CD8-positive, alpha-beta memory T cell (primary cell): ENCODE measurements at regions not wholly inside any gene's neighbourhood (a gene's known extent, or its start where the extent isn't known, plus 50 kb on each side); places are given as distances from the start of the nearest gene placed in this dataset.
A peak's percentile ranks its signal among the peaks of the same experiment; 100 is the strongest.

Experiments used
- CTCF ChIA-PET: fragments of 350-600 bp; sonication (Branson Sonifier 250); formaldehyde crosslinking; loops from one replicate; lab custom pipeline; 2021; ENCODE audit warnings: antibody characterized with exemption; lab: Charles Lee
- POLR2A ChIA-PET: fragments of 350-600 bp; sonication (Branson Sonifier 250); formaldehyde crosslinking; loops from one replicate; lab custom pipeline; 2021; ENCODE audit warnings: antibody characterized with exemption; lab: Charles Lee
- DNase-seq, 5 donors: peaks; one replicate each; pipeline versions ENCODE4 v3.0.0 to v3.0.0-alpha.2; 2020 to 2022; ENCODE audit warnings: mixed read lengths in 1 of 5
- H3K27ac ChIP-seq: one replicate; pipeline ENCODE4 v1.7.0; 2013; ENCODE audit warnings: low read depth, mild to moderate bottlenecking, low read length, moderate library complexity
- H3K27me3 ChIP-seq: 2 replicates; pipeline ENCODE4 v1.7.0; 2013; ENCODE audit warnings: low read length, mild to moderate bottlenecking; ENCODE audit not compliant: insufficient read depth, poor library complexity, severe bottlenecking
- H3K36me3 ChIP-seq: 2 replicates; pipeline ENCODE4 v1.7.0; 2013; ENCODE audit warnings: mild to moderate bottlenecking, low read length, moderate library complexity; ENCODE audit not compliant: insufficient read depth
- H3K4me1 ChIP-seq: 2 replicates; pipeline ENCODE4 v1.7.0; 2013; ENCODE audit warnings: mild to moderate bottlenecking, low read length, moderate library complexity; ENCODE audit not compliant: insufficient read depth
- H3K4me3 ChIP-seq: 2 replicates; pipeline ENCODE4 v1.7.0; 2013; ENCODE audit warnings: mild to moderate bottlenecking, low read length
- H3K9me3 ChIP-seq: 2 replicates; pipeline ENCODE4 v1.7.0; 2013; ENCODE audit warnings: mild to moderate bottlenecking, low read length
- H3K27ac Mint-ChIP-seq, 8 donors: one replicate each; pipeline ENCODE4 v1.8.0; 2020 to 2021; ENCODE audit warnings: mixed read lengths in 8 of 8, mild to moderate bottlenecking in 6 of 8, inconsistent platforms in 3 of 8, moderate library complexity in 3 of 8
- H3K27me3 Mint-ChIP-seq, 2 donors: one replicate each; pipeline ENCODE4 v1.8.0; 2020 to 2021; ENCODE audit warnings: mixed read lengths in 2 of 2, mild to moderate bottlenecking in 1 of 2, moderate library complexity in 1 of 2
- H3K36me3 Mint-ChIP-seq, 3 donors: one replicate each; pipeline ENCODE4 v1.8.0; 2020 to 2021; ENCODE audit warnings: mixed read lengths in 3 of 3, inconsistent platforms in 1 of 3, mild to moderate bottlenecking in 1 of 3
- H3K4me1 Mint-ChIP-seq, 3 donors: one replicate each; pipeline ENCODE4 v1.8.0; 2020 to 2021; ENCODE audit warnings: mixed read lengths in 3 of 3, inconsistent platforms in 1 of 3, mild to moderate bottlenecking in 1 of 3
- H3K4me3 Mint-ChIP-seq, 7 donors: one replicate each; pipeline ENCODE4 v1.8.0; 2020 to 2021; ENCODE audit warnings: mixed read lengths in 7 of 7, mild to moderate bottlenecking in 6 of 7, moderate library complexity in 4 of 7, inconsistent platforms in 2 of 7
- H3K9me3 Mint-ChIP-seq, 5 donors: one replicate each; pipeline ENCODE4 v1.8.0; 2020 to 2022; ENCODE audit warnings: mixed read lengths in 5 of 5, mild to moderate bottlenecking in 3 of 5, moderate library complexity in 2 of 5, inconsistent platforms in 1 of 5

DNA sequence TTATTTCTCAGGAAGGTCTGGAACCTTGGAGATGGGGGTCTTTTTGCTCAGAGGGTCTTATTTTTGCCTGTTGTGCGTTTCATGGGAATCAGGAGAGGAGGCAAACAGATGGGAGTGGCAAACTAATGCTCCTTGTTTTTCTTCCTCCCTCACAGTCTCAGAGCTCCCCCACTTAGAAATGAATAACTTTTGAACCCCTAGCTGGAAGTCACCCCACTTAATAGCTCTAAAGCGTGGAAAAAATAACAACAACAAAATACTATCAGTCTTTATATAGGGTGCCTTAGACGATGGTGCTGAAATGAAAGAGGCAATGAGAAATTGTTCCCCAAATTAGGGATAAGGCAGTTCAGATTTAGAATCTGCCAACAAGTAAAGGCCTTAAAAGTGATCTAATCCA lies 76.8 kb upstream of the BDNF start:
- H3K4me3 Mint-ChIP-seq = no peak overlapping the region
- no peak for DNase-seq
- no peak overlapping the region for H3K4me3 ChIP-seq

DNA sequence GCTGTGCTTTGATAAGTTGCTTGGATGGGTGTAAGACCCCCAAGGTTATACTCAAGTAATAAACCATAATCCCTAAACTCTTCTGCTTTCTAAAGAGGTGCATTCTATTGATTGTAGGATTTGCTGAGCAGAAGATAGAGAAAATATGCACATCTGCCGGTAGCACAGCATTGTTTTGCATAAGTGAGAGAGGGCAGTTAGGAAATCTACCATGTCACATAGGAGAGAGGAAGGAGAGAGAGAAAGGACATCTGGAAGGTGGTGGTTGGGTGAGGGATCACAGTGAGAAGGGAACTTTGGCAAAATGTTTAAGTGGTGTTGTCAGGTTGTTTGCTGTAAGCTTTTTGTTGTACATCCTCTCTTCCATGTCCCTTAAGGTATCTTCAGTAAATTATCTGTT lies 73.6 kb upstream of the BDNF start:
- Mint-ChIP-seq H3K9me3 (peaks cover 0 to 4% (median 0%) of the 10 kb centered on the region in 5 donors), H3K27ac (no peak overlapping the region)

More for the DNA sequence above, 76.8 kb upstream of the BDNF start:
- Histone ChIP-seq H3K27ac (no peak overlapping the region), H3K4me1 (no peaks in the 10 kb centered on the region), H3K36me3 (no peaks in the 10 kb centered on the region), H3K9me3 (no peaks in the 10 kb centered on the region), H3K27me3 (no peaks in the 10 kb centered on the region)
- no peaks in the 10 kb centered on the region for H3K27me3 Mint-ChIP-seq
- H3K36me3 Mint-ChIP-seq = no peaks in the 10 kb centered on the region
- ChIA-PET CTCF (no interaction called here), POLR2A (no interaction called here)
- H3K9me3 Mint-ChIP-seq = peaks cover 0 to 8% (median 3%) of the 10 kb centered on the region in 5 donors
- no peaks in the 10 kb centered on the region for H3K4me1 Mint-ChIP-seq
- H3K27ac Mint-ChIP-seq = no peak overlapping the region

DNA sequence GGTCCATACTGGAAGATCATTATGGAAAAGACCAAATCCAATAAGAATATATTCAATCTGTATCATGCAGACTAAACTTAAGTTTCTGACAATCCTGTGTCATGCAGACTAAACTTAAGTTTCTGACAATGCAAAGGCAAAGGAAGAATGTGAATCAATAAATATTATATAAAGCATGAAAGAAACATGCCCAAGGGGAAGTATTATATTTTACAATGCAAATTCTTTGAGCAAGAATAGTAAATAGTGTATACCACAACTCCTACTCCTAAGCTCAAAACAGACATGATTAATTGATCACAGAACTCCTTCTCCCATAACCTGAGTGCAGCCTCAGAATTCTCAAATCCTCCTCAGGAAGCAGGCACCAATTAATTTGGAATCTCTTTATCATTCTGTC lies 71.3 kb upstream of the BDNF start:
- no peak for DNase-seq
- CTCF ChIA-PET = no interaction called here
- H3K27ac ChIP-seq = no peak overlapping the region
- POLR2A ChIA-PET = no interaction called here
- H3K4me1 ChIP-seq = no peaks in the 10 kb centered on the region
- H3K9me3 Mint-ChIP-seq = peaks cover 0 to 5% (median 1%) of the 10 kb centered on the region in 5 donors
- H3K27ac Mint-ChIP-seq = no peak overlapping the region
- no peaks in the 10 kb centered on the region for H3K36me3 Mint-ChIP-seq
- H3K4me3 Mint-ChIP-seq = no peak overlapping the region
- no peaks in the 10 kb centered on the region for H3K27me3 ChIP-seq
- H3K27me3 Mint-ChIP-seq = peaks cover 0 to 1% of the 10 kb centered on the region in 2 donors
- H3K9me3 ChIP-seq = no peaks in the 10 kb centered on the region
- H3K4me1 Mint-ChIP-seq = no peaks in the 10 kb centered on the region
- no peaks in the 10 kb centered on the region for H3K36me3 ChIP-seq
- H3K4me3 ChIP-seq = no peak overlapping the region

More for the DNA sequence above, 73.6 kb upstream of the BDNF start:
- Histone ChIP-seq H3K9me3 (no peaks in the 10 kb centered on the region), H3K4me1 (no peaks in the 10 kb centered on the region), H3K36me3 (no peaks in the 10 kb centered on the region), H3K4me3 (no peak overlapping the region), H3K27ac (no peak overlapping the region), H3K27me3 (no peaks in the 10 kb centered on the region)
- Mint-ChIP-seq H3K36me3 (no peaks in the 10 kb centered on the region), H3K4me3 (no peak overlapping the region), H3K27me3 (peaks cover 0 to 1% of the 10 kb centered on the region in 2 donors), H3K4me1 (no peaks in the 10 kb centered on the region)
- no peak for DNase-seq
- POLR2A ChIA-PET = no interaction called here
- CTCF ChIA-PET = no interaction called here

DNA sequence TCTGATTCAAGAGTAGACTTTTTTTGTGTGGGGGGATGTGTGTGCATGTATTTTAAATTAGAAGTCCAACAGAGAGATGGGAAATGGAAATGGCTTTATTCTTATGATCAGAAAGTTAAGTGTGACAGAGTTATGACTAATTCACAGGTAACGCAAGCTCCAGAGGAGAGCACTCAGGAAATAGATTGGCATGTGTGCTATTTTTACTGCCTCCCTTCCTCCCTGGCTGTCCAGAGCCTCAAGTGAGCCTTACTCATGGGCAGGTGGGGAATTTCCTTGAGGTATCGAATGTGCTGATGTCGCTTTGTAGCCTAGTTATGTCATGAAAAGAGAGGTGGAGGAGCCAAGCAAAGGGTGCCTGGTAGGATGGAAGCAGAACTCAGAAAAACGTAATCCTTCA lies 70.3 kb upstream of the BDNF start:
- no peaks in the 10 kb centered on the region for H3K4me1 Mint-ChIP-seq
- H3K4me1 ChIP-seq = no peaks in the 10 kb centered on the region
- H3K4me3 ChIP-seq = no peak overlapping the region
- no peaks in the 10 kb centered on the region for H3K27me3 ChIP-seq
- ChIA-PET CTCF (no interaction called here), POLR2A (no interaction called here)
- H3K36me3 ChIP-seq = no peaks in the 10 kb centered on the region
- no peaks in the 10 kb centered on the region for H3K9me3 ChIP-seq
- peaks cover 0 to 5% (median 1%) of the 10 kb centered on the region in 5 donors for H3K9me3 Mint-ChIP-seq
- H3K4me3 Mint-ChIP-seq = no peak overlapping the region
- no peak overlapping the region for H3K27ac Mint-ChIP-seq
- no peak overlapping the region for H3K27ac ChIP-seq
- no peaks in the 10 kb centered on the region for H3K36me3 Mint-ChIP-seq
- H3K27me3 Mint-ChIP-seq = peaks cover 0 to 1% of the 10 kb centered on the region in 2 donors
- DNase-seq = no peak

DNA sequence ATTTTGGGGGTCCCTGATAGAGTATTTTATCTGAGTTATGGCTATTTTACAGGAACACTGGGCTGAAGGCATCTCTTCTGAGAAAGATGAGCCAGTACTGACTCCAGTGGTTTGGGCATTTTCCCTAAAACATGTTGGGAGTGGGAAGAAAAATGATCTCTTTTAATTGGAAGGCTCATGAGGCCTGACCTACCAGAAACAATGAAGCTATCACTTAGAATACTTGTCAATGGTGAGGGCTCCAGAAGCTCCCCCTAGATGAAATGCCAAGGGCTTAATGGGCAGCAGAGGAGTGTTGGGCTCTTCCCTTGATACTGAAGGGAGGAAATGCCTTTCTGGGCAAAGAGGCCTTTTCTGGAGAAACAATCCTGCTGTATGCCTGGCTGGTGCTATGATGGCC lies 63.5 kb upstream of the BDNF start:
- no peak overlapping the region for H3K4me3 Mint-ChIP-seq

DNA sequence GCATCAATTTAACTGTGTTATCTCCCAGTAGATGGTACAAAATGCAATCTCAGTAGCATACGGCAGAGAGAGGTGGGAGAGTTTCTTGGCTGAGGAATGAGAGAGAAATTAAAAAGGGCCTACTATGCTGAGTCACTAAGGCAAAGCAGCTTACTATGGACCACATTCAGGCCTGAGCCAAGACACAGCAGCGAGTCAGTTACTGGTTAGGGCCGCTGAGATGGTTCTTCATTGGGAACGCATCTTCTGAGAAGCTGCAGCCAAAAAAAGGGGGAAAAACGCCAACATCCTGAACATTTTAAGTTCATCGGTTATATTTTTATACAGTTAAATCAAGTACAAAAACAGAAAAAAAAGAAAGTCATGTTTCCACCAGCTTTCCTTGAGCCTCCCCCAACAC lies 61.1 kb upstream of the BDNF start:
- Histone ChIP-seq H3K9me3 (no peaks in the 10 kb centered on the region), H3K27me3 (no peaks in the 10 kb centered on the region), H3K4me3 (no peak overlapping the region), H3K4me1 (no peaks in the 10 kb centered on the region), H3K36me3 (no peaks in the 10 kb centered on the region), H3K27ac (no peak overlapping the region)
- no peak for DNase-seq
- H3K9me3 Mint-ChIP-seq = peaks cover 0 to 3% (median 2%) of the 10 kb centered on the region in 5 donors
- peak overlapping the region in 1 of 8 donors; percentile 11 for H3K27ac Mint-ChIP-seq
- CTCF ChIA-PET = no interaction called here
- H3K27me3 Mint-ChIP-seq = no peaks in the 10 kb centered on the region
- H3K4me3 Mint-ChIP-seq = no peak overlapping the region
- no peaks in the 10 kb centered on the region for H3K4me1 Mint-ChIP-seq
- POLR2A ChIA-PET = no interaction called here
- no peaks in the 10 kb centered on the region for H3K36me3 Mint-ChIP-seq

More for the DNA sequence above, 63.5 kb upstream of the BDNF start:
- Mint-ChIP-seq H3K4me1 (no peaks in the 10 kb centered on the region), H3K36me3 (no peaks in the 10 kb centered on the region), H3K27ac (no peak overlapping the region), H3K27me3 (no peaks in the 10 kb centered on the region), H3K9me3 (peaks cover 0 to 7% (median 2%) of the 10 kb centered on the region in 5 donors)
- POLR2A ChIA-PET = no interaction called here
- Histone ChIP-seq H3K36me3 (no peaks in the 10 kb centered on the region), H3K27me3 (no peaks in the 10 kb centered on the region), H3K4me1 (no peaks in the 10 kb centered on the region), H3K4me3 (no peak overlapping the region), H3K27ac (no peak overlapping the region), H3K9me3 (no peaks in the 10 kb centered on the region)
- no peak for DNase-seq
- CTCF ChIA-PET = no interaction called here

DNA sequence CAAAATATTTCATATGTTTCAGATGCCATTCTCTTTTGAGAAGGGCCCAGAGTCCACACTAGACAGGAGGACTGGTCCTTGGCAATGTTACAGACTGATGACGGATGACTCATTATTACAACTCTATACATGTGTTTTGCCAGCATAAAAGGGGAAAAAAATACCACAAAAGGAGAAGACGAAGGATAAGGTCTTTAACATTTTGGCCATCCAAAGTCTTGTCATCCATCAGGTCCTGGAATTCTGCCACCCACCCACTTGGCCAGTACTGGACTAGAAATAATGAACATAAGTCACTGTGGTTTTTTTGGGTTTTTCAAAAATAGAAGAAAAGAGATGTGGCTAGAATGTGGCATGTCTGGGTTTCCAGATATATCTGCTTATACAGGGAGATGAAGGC lies 57.7 kb upstream of the BDNF start:
- no peak overlapping the region for H3K4me3 Mint-ChIP-seq
- ChIA-PET POLR2A (no interaction called here), CTCF (no interaction called here)
- Histone ChIP-seq H3K4me1 (no peaks in the 10 kb centered on the region), H3K9me3 (no peaks in the 10 kb centered on the region), H3K36me3 (no peaks in the 10 kb centered on the region), H3K4me3 (no peak overlapping the region), H3K27me3 (no peaks in the 10 kb centered on the region), H3K27ac (no peak overlapping the region)
- H3K4me1 Mint-ChIP-seq = no peaks in the 10 kb centered on the region
- peaks cover 0 to 4% (median 2%) of the 10 kb centered on the region in 5 donors for H3K9me3 Mint-ChIP-seq
- no peak for DNase-seq
- H3K27me3 Mint-ChIP-seq = no peaks in the 10 kb centered on the region
- H3K27ac Mint-ChIP-seq = no peak overlapping the region
- H3K36me3 Mint-ChIP-seq = no peaks in the 10 kb centered on the region

DNA sequence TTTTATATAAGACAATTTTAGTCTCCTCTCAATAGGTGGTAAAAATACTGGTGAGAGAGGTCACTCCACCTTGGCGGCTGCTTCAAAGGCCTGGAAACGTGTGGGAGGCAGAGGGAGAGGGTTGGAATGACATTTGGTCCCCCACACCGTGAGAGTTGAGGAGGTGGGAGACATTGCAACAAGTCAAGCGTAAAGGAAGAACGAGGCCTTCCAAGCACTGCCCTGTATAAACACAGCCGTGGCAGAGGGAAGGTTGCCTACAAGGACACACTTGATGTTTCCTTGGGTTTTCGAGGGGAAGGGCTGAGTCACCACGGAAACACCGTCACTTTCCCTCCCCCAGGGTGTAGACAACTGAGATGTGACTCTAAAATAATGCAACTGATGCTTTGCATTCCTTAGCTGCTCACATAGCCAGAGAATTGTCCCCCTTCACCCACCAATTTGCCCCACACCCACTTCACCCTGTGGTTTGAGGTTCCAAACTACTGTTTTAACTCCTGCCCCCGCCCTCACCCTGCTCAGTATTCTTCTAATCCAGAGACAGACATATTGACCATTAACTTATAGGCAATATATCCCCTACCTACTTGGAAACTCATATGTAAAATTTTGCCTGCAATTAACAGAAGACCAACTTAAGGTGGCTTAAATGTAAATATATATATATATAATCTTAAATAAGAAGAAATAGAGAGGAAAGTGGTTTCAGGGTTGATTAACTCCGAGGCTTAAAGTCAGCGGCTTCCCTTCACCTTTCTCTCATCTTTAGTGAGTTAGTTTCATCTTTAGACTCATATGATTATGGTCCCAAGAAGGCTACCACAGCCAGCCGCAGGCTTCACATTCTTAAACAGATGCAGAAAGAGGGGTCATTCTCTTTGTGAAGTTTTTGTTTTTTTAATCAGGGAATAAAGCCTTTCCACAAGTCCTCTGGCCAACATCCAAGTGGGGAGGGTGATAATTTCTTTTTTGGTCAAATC lies 54.1 kb upstream of the BDNF start:
- Mint-ChIP-seq H3K27me3 (no peaks in the 10 kb centered on the region), H3K4me3 (no peak overlapping the region), H3K27ac (peak overlapping the region in 1 of 8 donors; percentile 50), H3K9me3 (peaks cover 0 to 4% (median 3%) of the 10 kb centered on the region in 5 donors), H3K4me1 (no peaks in the 10 kb centered on the region), H3K36me3 (no peaks in the 10 kb centered on the region)
- ChIA-PET CTCF (no interaction called here), POLR2A (no interaction called here)
- H3K9me3 ChIP-seq = no peaks in the 10 kb centered on the region
- no peaks in the 10 kb centered on the region for H3K4me1 ChIP-seq
- no peak overlapping the region for H3K27ac ChIP-seq
- no peaks in the 10 kb centered on the region for H3K27me3 ChIP-seq
- no peaks in the 10 kb centered on the region for H3K36me3 ChIP-seq
- no peak for DNase-seq
- H3K4me3 ChIP-seq = no peak overlapping the region
